ENCODE measurements at regions not wholly inside any gene's neighbourhood (a gene's known extent, or its start where the extent isn't known, plus 50 kb on each side); places are given as distances from the start of the nearest gene placed in this dataset.

DNA sequence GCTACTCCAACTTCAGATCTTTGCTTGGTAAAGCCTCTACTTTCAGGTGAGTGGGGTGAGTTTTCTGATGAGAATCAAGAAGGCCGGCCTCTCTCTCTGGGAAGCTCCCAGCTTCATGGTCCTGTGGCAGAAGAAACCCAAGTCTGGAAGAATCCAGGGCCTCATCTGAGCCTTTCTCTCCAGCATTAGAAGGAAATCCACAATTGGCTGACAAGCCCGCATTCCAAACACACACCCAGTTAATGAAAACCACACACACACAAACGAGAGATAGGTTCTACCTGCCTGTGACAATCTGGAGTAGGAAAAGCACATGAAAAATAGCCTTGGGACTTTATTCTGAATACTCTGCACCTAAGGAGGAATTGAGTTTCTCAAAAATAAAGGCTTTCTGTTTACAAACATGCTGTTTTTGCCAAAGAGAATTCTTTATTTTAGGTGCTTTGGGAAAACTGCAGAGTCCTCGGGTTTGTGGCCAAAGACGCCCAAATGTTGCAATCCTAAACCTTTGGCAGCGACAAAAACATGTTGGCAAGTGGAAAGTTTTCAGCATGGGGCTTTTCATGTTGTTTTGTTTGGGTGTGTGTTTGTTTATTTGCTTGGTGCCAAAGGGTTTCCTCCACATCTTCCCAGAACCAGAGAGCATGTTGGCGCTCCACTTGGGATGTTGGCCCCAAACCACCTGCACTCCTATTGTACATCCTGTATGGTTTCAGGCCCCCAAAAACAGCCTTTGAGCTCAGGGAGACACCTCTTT lies 216.2 kb downstream of the SETD4 start:
- Histone ChIP-seq H3K4me1 (peaks cover 0 to 24% (median 0%) of the 10 kb centered on the region in 4 donors), H3K27ac (peak overlapping the region in 1 of 3 donors; percentile 56), H3K27me3 (no peaks in the 10 kb centered on the region), H3K36me3 (no peaks in the 10 kb centered on the region), H3K9me3 (no peaks in the 10 kb centered on the region), H3K4me3 (no peak overlapping the region)
- TF ChIP-seq CTCF (IDR thresholded peaks at IDR 0.05) (no peak), POLR2A (IDR thresholded peaks at IDR 0.05) (no peak)
- ATAC-seq (peak; percentile 30 to 69 (median 58)), DNase-seq (no peak)
- WGBS (ENCODE audit: insufficient coverage, low coverage, low lambda C conversion rate, missing lambda C conversion rate), result 36% methylated on average over 6 of the region's 7 CpGs
- intact Hi-C loops (cut with DNase I), result no loop called here

- intact Hi-C loops (cut with DNase I), result no loop called here
These were observed 219.4 kb downstream of the SETD4 start for GRCh38 chr21:35840949-35841348.

GRCh38 chr21:35840197-35840799 lies 220.0 kb downstream of the SETD4 start:
- no peaks in the 10 kb centered on the region for H3K27me3 ChIP-seq
- intact Hi-C loops (cut with DNase I), result no loop called here
- DNase-seq (peak in 1 of 3 donors; percentile 55), ATAC-seq (peak; percentile 67 to 81 (median 73))
- H3K36me3 ChIP-seq, result no peaks in the 10 kb centered on the region
- H3K27ac ChIP-seq, result peak overlapping the region in 1 of 3 donors; percentile 29
- H3K9me3 ChIP-seq, result no peaks in the 10 kb centered on the region
- H3K4me3 ChIP-seq, result no peak overlapping the region
- TF ChIP-seq CTCF (IDR thresholded peaks at IDR 0.05) (peak; percentile 86 to 90 (median 87)), POLR2A (IDR thresholded peaks at IDR 0.05) (no peak)
- peaks cover 0 to 34% (median 0%) of the 10 kb centered on the region in 4 donors for H3K4me1 ChIP-seq
- WGBS (ENCODE audit: insufficient coverage, low coverage, low lambda C conversion rate, missing lambda C conversion rate), result 86% methylated on average over 2 of the region's 2 CpGs

More at GRCh38 chr21:35840949-35841348, 219.4 kb downstream of the SETD4 start:
- H3K9me3 ChIP-seq, result no peaks in the 10 kb centered on the region
- H3K27me3 ChIP-seq, result no peaks in the 10 kb centered on the region
- H3K27ac ChIP-seq, result no peak overlapping the region
- no peaks in the 10 kb centered on the region for H3K36me3 ChIP-seq
- TF ChIP-seq POLR2A (IDR thresholded peaks at IDR 0.05) (no peak), CTCF (IDR thresholded peaks at IDR 0.05) (no peak)
- ATAC-seq (no peak), DNase-seq (no peak)
- H3K4me1 ChIP-seq, result peaks cover 0 to 34% (median 0%) of the 10 kb centered on the region in 4 donors
- 63% methylated on average over 2 of the region's 2 CpGs for WGBS (ENCODE audit: insufficient coverage, low coverage, low lambda C conversion rate, missing lambda C conversion rate)
- no peak overlapping the region for H3K4me3 ChIP-seq

- H3K36me3 ChIP-seq, result no peaks in the 10 kb centered on the region
- intact Hi-C loops (cut with DNase I), result no loop called here
- H3K9me3 ChIP-seq, result no peaks in the 10 kb centered on the region
- H3K4me1 ChIP-seq, result peaks cover 0 to 27% (median 0%) of the 10 kb centered on the region in 4 donors
- no peak overlapping the region for H3K4me3 ChIP-seq
- WGBS (ENCODE audit: insufficient coverage, low coverage, low lambda C conversion rate, missing lambda C conversion rate), result 82% methylated on average over 5 of the region's 7 CpGs
- H3K27ac ChIP-seq, result peak overlapping the region in 1 of 3 donors; percentile 29
- H3K27me3 ChIP-seq, result no peaks in the 10 kb centered on the region
- no peak for DNase-seq
- peak in 2 of 4 donors; percentile 31 to 62 for ATAC-seq
- TF ChIP-seq POLR2A (IDR thresholded peaks at IDR 0.05) (no peak), CTCF (IDR thresholded peaks at IDR 0.05) (no peak)
These were observed 221.2 kb downstream of the SETD4 start for GRCh38 chr21:35838987-35839763.
